HepG2 (cell line): ENCODE measurements at regions not wholly inside any gene's neighbourhood (a gene's known extent, or its start where the extent isn't known, plus 50 kb on each side); places are given as distances from the start of the nearest gene placed in this dataset.

Experiments
- CCDC6 ChIP-seq: sonication (generic); formaldehyde crosslinking; IDR thresholded peaks from 2 replicates; pipeline ENCODE4 v1.8.1; 2022; ENCODE audit warnings: mild to moderate bottlenecking, missing genetic modification reagents, moderate library complexity
- DRAP1 ChIP-seq: IDR thresholded peaks from 2 replicates; pipeline ENCODE4 v1.6.1; 2016; ENCODE audit warnings: missing genetic modification reagents, missing compliant biosample characterization
- HNRNPL ChIP-seq: fragments of 200-400 bp; formaldehyde crosslinking; IDR thresholded peaks from 2 replicates; pipeline ENCODE4 v1.6.1; 2017; ENCODE audit warnings: mild to moderate bottlenecking, low read depth, low read length
- MED1 ChIP-seq: sonication (generic); formaldehyde crosslinking; IDR thresholded peaks from 2 replicates; pipeline ENCODE4 v1.4.0; 2020; ENCODE audit warnings: missing genetic modification reagents
- PAX8 ChIP-seq: sonication (generic); formaldehyde crosslinking; IDR thresholded peaks from 2 replicates; pipeline ENCODE4 v1.8.0; 2022; ENCODE audit warnings: mild to moderate bottlenecking, missing genetic modification reagents, borderline replicate concordance
- SMAD3 ChIP-seq: sonication (generic); formaldehyde crosslinking; IDR thresholded peaks from 2 replicates; pipeline ENCODE4 v1.4.0; 2020; ENCODE audit warnings: missing genetic modification reagents
- ZFP91 ChIP-seq: sonication (generic); formaldehyde crosslinking; IDR thresholded peaks from 2 replicates; pipeline ENCODE4 v1.9.0; 2022; ENCODE audit warnings: missing genetic modification reagents, mild to moderate bottlenecking, borderline replicate concordance
- ZNF407 ChIP-seq: sonication (generic); formaldehyde crosslinking; IDR thresholded peaks from one replicate; pipeline ENCODE4 v1.5.1; 2020; ENCODE audit warnings: mild to moderate bottlenecking, missing genetic modification reagents; ENCODE audit errors: not compliant biosample characterization
- ZNF441 ChIP-seq: sonication (generic); formaldehyde crosslinking; IDR thresholded peaks from 2 replicates; pipeline ENCODE4 v1.7.0; 2021; ENCODE audit warnings: missing genetic modification reagents, borderline replicate concordance
- ZNF607 ChIP-seq: sonication (generic); formaldehyde crosslinking; IDR thresholded peaks from 2 replicates; pipeline ENCODE4 v1.5.1; 2020; ENCODE audit warnings: missing genetic modification reagents, mild to moderate bottlenecking, borderline replicate concordance
- TF ChIP-seq, protein P1 (sequence below): sonication (generic); formaldehyde crosslinking; IDR thresholded peaks from 2 replicates; pipeline ENCODE4 v1.4.0; 2020; ENCODE audit warnings: missing genetic modification reagents
- TF ChIP-seq, protein P2 (sequence below): fragments of 450-650 bp; IDR thresholded peaks from 2 replicates; pipeline ENCODE4 v1.6.1; 2017; ENCODE audit warnings: mild to moderate bottlenecking

DNA sequence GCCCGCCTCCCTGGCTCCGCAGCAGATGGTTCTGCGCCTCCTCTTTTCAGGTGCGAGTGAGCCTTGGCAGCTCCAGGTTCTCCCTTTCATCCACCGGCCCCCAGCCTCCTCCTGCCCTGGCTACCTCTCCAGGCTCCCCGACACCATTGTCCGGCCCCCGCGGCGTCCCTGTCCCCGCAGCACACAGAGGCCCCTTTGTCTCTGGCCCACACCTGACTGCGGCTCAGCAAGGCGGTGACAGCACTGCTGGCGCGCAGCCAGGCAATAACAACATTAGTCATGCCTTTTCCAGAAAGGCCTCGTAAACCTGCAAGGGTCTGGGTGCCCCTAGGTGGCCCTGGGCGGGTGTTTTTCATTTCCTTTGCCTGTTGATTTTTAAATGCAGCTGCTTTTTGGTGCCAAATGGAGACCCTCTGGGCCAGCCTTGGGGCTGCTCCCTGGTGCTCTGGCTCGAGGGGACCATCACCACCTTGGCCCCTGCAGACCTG is 73.2 kb upstream of the MEDAG start (continued):
- no peak for TF ChIP-seq ZFP91 (CRISPR knock-in tag)
- TF ChIP-seq ZNF441 (CRISPR knock-in tag): no peak
- TF ChIP-seq PAX8: no peak
- peak; percentile 89 for TF ChIP-seq MED1 (CRISPR knock-in tag)
- peak; percentile 57; the same call in 1 of the 2 replicates for TF ChIP-seq HNRNPL
- TF ChIP-seq, protein P1, sequence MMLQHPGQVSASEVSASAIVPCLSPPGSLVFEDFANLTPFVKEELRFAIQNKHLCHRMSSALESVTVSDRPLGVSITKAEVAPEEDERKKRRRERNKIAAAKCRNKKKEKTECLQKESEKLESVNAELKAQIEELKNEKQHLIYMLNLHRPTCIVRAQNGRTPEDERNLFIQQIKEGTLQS (CRISPR knock-in tag): peak; percentile 74
- TF ChIP-seq ZNF407 (CRISPR knock-in tag): no peak
- TF ChIP-seq SMAD3 (CRISPR knock-in tag): 0 out of 2 replicates have a peak, but pooled peaks have one; percentile 66
- TF ChIP-seq, protein P2, sequence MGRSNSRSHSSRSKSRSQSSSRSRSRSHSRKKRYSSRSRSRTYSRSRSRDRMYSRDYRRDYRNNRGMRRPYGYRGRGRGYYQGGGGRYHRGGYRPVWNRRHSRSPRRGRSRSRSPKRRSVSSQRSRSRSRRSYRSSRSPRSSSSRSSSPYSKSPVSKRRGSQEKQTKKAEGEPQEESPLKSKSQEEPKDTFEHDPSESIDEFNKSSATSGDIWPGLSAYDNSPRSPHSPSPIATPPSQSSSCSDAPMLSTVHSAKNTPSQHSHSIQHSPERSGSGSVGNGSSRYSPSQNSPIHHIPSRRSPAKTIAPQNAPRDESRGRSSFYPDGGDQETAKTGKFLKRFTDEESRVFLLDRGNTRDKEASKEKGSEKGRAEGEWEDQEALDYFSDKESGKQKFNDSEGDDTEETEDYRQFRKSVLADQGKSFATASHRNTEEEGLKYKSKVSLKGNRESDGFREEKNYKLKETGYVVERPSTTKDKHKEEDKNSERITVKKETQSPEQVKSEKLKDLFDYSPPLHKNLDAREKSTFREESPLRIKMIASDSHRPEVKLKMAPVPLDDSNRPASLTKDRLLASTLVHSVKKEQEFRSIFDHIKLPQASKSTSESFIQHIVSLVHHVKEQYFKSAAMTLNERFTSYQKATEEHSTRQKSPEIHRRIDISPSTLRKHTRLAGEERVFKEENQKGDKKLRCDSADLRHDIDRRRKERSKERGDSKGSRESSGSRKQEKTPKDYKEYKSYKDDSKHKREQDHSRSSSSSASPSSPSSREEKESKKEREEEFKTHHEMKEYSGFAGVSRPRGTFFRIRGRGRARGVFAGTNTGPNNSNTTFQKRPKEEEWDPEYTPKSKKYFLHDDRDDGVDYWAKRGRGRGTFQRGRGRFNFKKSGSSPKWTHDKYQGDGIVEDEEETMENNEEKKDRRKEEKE: no peak
- peak; percentile 28; the same call in 1 of the 2 replicates for TF ChIP-seq ZNF607 (CRISPR knock-in tag)
- no peak for TF ChIP-seq CCDC6 (CRISPR knock-in tag)
- TF ChIP-seq DRAP1 (CRISPR knock-in tag): peak; percentile 77
